ENCODE measurements at regions not wholly inside any gene's neighbourhood (a gene's known extent, or its start where the extent isn't known, plus 50 kb on each side); places are given as distances from the start of the nearest gene placed in this dataset.

DNA sequence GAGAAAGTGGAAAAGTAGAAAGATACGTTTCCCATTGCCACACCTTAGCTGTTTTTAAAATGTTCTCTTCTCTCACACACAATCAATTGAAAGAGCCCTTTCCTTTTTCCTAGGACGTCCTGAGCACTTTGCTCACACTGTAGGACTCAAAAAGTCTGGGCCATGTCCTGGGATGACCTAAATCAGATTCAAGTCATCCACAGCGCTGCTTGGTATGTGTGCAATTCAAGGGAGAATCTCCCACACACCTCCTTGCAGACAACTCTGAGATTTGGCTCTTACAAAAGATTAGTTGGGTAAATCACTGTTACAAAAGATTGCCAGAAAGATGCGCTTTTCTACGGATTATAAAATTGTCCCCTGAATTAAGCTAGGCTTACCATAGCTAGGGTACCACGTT lies 130.1 kb downstream of the RNASET2 start:
- TF ChIP-seq, protein P1, sequence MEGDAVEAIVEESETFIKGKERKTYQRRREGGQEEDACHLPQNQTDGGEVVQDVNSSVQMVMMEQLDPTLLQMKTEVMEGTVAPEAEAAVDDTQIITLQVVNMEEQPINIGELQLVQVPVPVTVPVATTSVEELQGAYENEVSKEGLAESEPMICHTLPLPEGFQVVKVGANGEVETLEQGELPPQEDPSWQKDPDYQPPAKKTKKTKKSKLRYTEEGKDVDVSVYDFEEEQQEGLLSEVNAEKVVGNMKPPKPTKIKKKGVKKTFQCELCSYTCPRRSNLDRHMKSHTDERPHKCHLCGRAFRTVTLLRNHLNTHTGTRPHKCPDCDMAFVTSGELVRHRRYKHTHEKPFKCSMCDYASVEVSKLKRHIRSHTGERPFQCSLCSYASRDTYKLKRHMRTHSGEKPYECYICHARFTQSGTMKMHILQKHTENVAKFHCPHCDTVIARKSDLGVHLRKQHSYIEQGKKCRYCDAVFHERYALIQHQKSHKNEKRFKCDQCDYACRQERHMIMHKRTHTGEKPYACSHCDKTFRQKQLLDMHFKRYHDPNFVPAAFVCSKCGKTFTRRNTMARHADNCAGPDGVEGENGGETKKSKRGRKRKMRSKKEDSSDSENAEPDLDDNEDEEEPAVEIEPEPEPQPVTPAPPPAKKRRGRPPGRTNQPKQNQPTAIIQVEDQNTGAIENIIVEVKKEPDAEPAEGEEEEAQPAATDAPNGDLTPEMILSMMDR (IDR thresholded peaks at IDR 0.05) = no peak
- no peak for TF ChIP-seq POLR2A (IDR thresholded peaks at IDR 0.05)
